Stomach (tissue), 4 donors: ENCODE measurements at regions not wholly inside any gene's neighbourhood (a gene's known extent, or its start where the extent isn't known, plus 50 kb on each side); places are given as distances from the start of the nearest gene placed in this dataset.

Source experiments
- CTCF ChIP-seq, 7 experiments: fragments of 450-650 bp in 4 of 7; fragments of 200-600 bp in 3 of 7; sonication (generic) in 3 of 7; IDR thresholded peaks; one replicate each; pipeline ENCODE4 v1.5.1; 2016 to 2019; ENCODE audit warnings: antibody characterized with exemption in 7 of 7, control low read depth in 2 of 7, mild to moderate bottlenecking in 1 of 7
- POLR2A ChIP-seq, 4 donors: fragments of 450-650 bp; IDR thresholded peaks; one replicate each; pipeline ENCODE4 v1.6.1; 2016; ENCODE audit warnings: antibody characterized with exemption in 4 of 4, control low read depth in 2 of 4, mild to moderate bottlenecking in 1 of 4, moderate library complexity in 1 of 4
- POLR2AphosphoS5 ChIP-seq, 3 donors: sonication (generic); formaldehyde crosslinking; IDR thresholded peaks; one replicate each; pipeline ENCODE4 v1.6.1; 2016; ENCODE audit warnings: antibody characterized with exemption in 3 of 3

DNA sequence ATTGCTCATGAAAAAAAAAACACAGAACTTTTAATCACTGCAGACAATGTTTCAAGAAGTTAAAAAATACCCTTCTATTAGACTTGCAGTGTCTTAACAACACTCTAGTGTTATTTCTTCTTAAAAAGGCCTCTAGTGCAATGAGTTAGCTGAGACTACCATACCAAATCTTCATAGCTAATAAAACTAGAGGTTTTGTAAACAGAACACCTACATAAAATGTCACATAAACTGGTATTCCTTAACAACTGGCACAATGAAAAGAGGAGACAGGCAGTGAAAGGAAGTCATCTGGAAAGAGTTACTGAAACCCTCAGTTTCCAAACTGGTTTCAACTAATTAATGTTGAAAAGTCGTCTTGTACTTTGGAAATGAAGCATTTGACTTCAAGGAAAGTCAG is 394.2 kb upstream of the PMFBP1 start:
- TF ChIP-seq CTCF (IDR thresholded peaks at IDR 0.05) (no peak), POLR2AphosphoS5 (IDR thresholded peaks at IDR 0.05) (no peak), POLR2A (IDR thresholded peaks at IDR 0.05) (no peak)
